KOPT-K1 (cell line): ENCODE measurements at regions not wholly inside any gene's neighbourhood (a gene's known extent, or its start where the extent isn't known, plus 50 kb on each side); places are given as distances from the start of the nearest gene placed in this dataset.

Source experiments
- H3K27ac ChIP-seq: fragments of 200-600 bp; sonication (generic); 2 replicates; pipeline ENCODE4 v1.5.1; 2016; ENCODE audit warnings: antibody characterized with exemption, mild to moderate bottlenecking, low read depth, low read length; ENCODE audit not compliant: poor library complexity, severe bottlenecking
- H3K36me3 ChIP-seq: fragments of 200-600 bp; sonication (generic); 2 replicates; pipeline ENCODE4 v1.5.1; 2017; ENCODE audit warnings: antibody characterized with exemption, mild to moderate bottlenecking, low read length, moderate library complexity; ENCODE audit not compliant: insufficient read depth
- H3K9me3 ChIP-seq: fragments of 200-600 bp; sonication (generic); 2 replicates; pipeline ENCODE4 v1.5.1; 2017; ENCODE audit warnings: antibody characterized with exemption, low read length, mild to moderate bottlenecking; ENCODE audit not compliant: insufficient read depth, poor library complexity, severe bottlenecking

DNA sequence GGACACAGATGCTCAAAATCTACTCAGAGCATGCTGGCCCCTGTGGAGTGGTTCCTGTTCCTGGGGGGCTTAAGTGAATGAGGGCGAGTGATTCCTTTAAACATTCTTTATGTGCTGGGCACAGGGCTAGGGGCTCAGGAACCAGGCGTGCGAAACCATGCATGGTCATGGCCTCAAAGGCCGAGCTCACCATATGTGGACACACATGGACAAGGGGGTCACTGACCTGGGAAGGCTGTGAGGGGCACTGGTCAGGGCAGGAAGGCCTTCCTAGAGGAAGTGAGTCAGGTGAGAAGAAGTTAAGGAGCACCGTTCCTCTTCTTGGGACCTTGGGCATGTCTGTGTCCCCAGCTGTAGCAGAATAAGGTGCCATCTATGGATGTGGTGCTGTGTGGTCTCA lies 74.6 kb upstream of the BHLHE23 start:
- no peaks in the 10 kb centered on the region for H3K36me3 ChIP-seq
- H3K27ac ChIP-seq: no peak overlapping the region
- H3K9me3 ChIP-seq: peaks cover 20% of the 10 kb centered on the region

DNA sequence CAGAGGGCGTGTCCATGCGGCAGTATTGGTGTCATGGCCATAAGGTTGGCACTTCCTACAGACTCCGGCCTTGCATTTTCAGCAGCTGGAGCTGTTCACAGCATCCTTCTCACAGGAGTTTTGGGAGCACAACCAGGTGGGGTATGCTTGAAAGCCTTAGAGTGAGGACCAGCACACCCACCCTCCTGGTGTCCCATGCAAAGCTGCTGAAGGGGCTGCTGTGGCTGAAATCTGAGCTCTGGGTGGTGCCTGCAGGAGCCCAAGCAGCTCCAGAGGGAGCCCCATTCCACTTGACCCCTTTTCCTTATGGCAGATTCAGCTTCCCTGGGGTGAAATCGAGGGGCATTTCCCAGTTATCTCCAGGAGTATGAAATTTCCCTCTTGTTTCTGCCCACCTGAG lies 74.0 kb upstream of the BHLHE23 start:
- Histone ChIP-seq H3K27ac (no peak overlapping the region), H3K9me3 (peaks cover 24% of the 10 kb centered on the region), H3K36me3 (no peaks in the 10 kb centered on the region)

DNA sequence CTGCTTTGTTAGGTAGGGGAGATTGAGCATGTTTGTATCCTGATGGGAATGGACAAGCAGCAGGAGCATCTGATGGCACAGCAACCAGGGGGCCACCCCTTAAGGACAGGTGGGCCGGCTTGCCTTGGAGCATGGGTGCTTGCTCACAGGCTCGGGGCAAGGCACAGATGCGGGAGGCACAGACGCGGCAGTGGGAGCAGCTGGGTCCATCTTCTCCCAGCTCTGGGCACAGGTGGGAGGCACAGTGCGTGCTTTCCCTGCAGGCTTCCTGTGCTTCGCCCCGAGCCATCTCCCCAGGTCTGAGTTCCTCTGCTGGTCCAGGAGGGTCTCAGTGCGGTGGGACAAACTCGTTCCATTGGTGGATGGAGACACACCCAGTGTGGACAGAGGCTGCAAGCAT lies 73.6 kb upstream of the BHLHE23 start:
- H3K27ac ChIP-seq: no peak overlapping the region
- peaks cover 24% of the 10 kb centered on the region for H3K9me3 ChIP-seq
- no peaks in the 10 kb centered on the region for H3K36me3 ChIP-seq

DNA sequence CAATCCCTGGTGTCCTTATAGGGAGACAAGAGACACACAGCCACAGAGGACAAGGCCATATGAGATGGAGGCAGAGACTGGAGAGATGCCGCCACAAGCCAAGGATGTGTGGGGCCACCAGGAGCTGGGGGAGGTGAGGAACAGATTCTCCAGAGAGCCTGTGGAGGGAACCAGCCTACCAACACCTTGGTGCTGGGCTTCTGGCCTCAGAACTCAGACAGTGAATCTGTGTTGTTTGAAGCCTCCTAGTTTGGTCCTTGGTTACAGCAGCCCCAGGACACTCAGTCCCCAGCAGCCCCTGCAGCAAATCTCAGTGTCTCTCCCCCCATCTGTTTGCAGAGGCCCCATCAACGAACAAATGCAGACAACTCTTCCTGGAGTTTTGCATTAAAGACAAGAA lies 73.2 kb upstream of the BHLHE23 start:
- H3K9me3 ChIP-seq: peaks cover 24% of the 10 kb centered on the region
- no peaks in the 10 kb centered on the region for H3K36me3 ChIP-seq
- H3K27ac ChIP-seq: no peak overlapping the region

DNA sequence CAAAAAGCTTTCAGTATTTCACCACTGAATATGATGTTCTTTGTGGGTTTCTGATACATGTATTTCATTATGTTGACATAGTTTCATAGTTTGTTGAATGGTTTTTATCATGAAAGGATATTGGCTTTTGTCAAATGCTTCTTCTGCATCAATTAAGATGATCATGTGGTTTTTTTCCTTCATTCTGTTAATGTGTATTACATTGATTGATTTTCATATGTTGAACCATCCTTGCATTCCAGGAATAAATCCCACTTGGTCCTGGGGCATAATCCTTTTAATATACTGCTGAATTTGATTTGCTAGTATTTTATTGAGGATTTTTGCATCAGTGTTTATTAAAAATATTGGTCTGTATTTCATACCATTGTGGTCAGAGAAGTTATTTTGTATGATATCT lies 70.9 kb upstream of the BHLHE23 start:
- Histone ChIP-seq H3K36me3 (no peaks in the 10 kb centered on the region), H3K9me3 (peaks cover 24% of the 10 kb centered on the region), H3K27ac (no peak overlapping the region)

DNA sequence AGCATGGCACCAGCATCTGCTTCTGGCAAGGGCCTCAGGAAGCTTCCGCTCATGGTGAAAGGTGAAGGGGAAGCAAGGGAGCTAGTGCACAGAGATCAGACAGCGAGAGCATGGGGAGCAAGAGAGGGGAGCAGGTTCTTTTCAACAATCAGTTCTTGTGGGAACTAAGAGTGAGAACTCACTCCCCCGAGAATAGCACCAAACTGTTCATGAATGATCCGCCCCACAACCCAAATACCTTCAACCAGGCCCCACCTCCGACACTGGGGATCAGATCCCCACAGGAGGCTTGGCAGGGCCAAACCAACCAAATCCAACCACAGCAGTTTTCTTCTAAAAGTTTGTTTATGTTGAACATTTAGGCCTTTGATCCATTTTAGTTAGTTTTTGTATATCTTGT lies 69.7 kb upstream of the BHLHE23 start:
- Histone ChIP-seq H3K9me3 (peaks cover 24% of the 10 kb centered on the region), H3K27ac (no peak overlapping the region), H3K36me3 (no peaks in the 10 kb centered on the region)

DNA sequence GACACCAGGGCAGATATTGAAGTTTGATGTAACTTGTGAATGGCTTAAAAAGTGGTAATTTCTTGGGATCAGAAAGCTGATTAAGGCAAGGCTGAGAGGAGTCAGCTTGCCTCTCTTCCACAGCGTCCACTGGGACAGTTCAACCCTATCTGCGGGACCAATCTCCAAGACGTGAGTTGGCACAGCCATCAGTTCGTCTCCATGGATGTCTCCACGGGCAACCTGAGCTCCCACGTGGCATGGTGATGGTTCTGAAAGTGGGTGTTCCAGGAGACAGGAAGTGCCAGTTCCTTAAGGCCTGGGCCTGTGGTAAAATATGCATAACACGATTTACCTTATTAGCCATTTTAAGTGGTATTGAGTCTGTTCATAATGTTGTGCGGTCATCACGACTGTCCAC lies 67.9 kb upstream of the BHLHE23 start:
- no peak overlapping the region for H3K27ac ChIP-seq
- no peaks in the 10 kb centered on the region for H3K36me3 ChIP-seq
- H3K9me3 ChIP-seq: peaks cover 24% of the 10 kb centered on the region

DNA sequence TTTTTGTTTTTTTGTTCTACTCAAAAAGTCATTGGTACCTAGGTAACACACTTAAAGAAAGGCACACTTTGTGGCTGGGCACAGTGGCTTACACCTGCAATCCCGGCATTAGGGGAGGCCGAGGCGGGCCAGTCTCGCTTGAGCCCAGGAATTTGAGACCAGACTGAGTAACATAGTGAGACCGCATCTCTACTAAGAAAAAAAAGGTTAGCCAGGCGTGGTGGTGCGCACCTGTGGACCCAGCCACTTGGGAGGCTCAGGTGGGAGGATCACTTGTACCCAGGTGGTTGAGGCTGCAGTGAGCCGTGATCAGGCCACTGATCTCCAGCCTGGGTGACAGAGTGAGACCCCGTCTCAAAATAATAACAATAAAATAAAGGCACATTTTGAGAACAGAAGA lies 67.4 kb upstream of the BHLHE23 start:
- Histone ChIP-seq H3K36me3 (no peaks in the 10 kb centered on the region), H3K27ac (no peak overlapping the region), H3K9me3 (peaks cover 24% of the 10 kb centered on the region)

DNA sequence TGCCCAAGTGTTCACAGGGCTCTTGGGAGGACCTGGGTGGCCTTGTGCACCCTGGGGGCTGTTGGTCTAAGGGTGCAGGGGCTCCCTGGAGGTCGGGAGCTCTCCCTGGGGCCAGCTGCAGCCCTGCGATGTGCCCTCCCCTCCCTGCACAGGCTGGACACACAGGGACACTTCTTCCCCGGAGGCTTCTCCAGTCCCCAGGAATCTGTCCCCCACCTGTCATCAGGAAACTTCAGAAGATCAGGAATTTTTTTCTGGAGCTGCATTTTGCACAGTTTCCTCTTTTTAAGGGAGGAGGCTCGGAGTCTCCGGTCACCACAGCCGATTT lies 66.9 kb upstream of the BHLHE23 start:
- H3K27ac ChIP-seq: no peak overlapping the region
- H3K9me3 ChIP-seq: peaks cover 24% of the 10 kb centered on the region
- H3K36me3 ChIP-seq: no peaks in the 10 kb centered on the region

DNA sequence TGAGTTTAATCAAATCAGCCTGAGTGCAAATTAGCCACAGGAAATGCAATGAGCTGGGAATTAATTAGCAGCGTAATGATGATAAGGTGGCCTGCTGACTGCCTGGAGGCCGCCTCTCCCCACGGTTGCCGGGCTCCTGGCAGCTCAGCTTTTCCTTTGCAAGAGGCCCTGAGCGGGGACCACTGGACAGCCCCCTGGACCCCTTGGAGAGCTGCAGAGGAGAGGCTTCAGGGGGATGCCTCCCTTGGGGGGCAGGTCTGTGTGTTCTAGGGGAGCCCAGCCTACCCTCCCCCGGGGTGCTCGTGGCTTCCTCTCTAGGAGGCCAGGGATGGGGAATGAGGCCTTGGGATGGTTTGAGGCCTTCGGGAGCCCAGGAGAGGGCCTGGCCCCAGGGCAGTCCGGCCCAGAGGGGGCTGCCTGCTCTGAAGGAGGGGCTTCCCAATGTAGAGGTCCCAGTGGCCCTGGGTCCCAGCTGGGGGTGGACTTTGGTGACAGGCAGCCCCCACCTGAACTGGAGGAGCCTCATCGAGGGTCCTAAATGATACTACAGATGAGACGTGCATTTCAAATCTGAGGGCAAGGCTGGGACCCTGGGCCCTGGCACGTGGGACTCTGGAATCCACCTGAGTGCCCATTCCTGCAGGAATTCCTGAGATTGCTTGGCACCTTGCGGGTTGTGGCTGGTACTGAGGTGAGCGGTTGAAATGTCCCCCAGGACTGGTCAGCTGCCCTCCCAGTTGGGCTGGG lies 66.4 kb upstream of the BHLHE23 start:
- H3K36me3 ChIP-seq: no peaks in the 10 kb centered on the region
- no peak overlapping the region for H3K27ac ChIP-seq
- peaks cover 19% of the 10 kb centered on the region for H3K9me3 ChIP-seq

DNA sequence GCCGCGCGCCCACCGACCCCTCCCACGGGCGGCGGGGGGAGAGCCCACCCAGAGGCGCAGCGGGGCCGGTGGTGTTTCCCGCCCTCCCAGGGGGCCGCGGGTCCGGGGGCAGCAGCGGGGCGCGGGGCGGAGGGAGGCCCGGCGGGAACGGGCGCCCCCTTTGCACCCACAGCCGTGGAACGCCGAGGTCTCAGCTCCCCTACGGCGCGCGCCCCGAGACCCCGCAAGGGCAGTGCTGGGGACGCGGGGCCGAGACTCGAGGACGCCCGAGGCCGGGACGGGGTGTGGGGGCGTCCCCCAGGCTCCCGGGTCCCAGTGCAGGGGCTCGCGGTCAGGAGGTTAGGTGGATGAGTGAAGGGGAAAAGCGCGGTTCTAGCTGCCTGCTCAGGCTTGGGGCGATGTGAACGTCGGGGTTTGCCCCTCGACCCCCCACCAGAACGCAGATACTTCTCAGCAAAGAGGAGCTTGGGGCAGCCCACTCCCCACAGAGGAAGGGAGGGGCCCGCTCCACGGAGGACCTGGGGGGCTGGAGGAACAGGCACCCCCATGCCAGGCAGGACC lies 65.5 kb upstream of the BHLHE23 start:
- Histone ChIP-seq H3K27ac (no peak overlapping the region), H3K36me3 (no peaks in the 10 kb centered on the region), H3K9me3 (peaks cover 13% of the 10 kb centered on the region)

DNA sequence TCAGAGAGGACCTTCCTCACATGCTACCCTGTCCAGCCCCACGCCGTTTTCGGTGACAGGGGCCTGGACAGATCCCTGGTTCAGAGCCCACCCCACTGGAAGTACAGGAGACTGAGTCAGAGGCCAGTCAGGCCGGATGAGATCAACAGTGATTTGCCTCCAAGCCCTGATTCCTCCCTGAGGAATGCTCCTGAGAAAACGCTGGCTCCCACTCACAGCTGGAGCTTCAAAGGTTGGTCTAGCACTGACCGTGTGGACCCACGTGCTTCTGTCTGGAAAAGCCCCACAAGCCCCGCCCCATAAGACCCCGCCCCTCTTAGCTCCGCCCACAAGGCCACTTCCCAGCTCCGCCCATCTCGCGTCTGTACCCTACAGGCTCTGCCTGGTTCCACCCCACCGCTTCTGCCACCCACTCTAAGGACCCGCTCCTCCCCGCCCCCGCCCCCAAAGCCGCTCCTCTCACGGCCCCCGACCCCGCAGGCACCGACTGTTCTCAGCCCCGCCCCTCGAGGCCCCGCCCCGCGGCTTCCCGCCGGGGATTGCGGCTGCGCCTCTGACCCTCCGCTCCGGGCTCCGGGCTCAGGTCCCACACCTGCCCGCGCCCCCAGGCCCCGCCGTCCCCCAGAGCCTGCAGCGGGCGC lies 64.9 kb upstream of the BHLHE23 start:
- Histone ChIP-seq H3K36me3 (no peaks in the 10 kb centered on the region), H3K9me3 (peaks cover 6% of the 10 kb centered on the region)

DNA sequence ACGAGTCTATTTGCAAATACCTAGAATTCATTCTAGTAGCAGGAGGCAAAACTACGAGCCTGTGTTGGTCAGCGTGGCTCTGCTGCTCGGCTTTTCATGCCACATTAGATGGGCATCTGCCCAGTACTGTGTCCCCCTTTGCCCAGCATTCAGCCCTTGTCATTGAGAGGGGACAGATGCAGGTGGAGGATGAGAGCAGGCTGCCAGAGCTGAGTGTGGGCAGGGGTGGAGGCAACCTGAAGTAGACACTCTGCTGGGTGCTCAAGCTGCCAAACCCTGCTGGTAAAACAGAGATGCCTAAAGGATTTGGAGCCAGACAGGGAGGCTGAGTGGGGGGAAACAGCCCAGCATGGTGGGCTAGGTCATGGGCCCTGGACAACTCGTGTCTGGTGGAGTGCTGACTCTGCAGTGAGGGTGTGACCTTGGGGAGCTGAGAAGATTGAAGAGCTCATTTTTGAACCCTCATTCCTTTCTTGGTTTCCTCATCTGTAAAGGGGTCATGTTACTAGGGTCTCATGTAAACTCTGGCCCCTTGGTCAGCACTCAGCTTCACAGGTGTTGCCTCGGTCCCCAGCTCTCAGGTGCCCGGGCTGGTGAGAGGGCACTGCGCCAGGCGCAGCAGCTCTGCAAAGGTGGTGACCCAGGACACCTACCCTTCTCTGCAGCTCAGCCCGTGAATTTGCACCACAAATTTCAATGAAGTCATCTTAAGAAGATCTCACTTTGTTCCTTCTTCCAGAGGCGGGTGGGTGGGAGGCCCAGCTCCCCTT lies 64.2 kb upstream of the BHLHE23 start:
- no peaks in the 10 kb centered on the region for H3K36me3 ChIP-seq
- no peaks in the 10 kb centered on the region for H3K9me3 ChIP-seq
- no peak overlapping the region for H3K27ac ChIP-seq

More for the DNA sequence above, 64.9 kb upstream of the BHLHE23 start:
- no peak overlapping the region for H3K27ac ChIP-seq

DNA sequence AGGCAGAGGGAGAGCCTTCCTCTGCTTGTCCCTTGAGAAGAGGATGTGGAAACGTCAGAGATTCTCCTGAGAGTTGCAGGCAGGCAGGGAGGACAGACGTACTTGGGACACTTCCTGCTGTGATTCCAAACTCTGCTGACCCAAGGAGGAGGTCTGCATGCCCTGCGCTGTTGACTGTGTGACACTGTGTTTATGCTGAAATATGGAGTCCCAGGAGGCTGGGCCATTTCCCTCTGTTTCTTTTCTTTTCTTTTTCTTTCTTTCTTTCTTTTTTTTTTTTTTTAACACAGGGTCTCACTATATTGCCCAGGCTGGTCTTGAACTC lies 63.5 kb upstream of the BHLHE23 start:
- H3K36me3 ChIP-seq: no peaks in the 10 kb centered on the region
- no peak overlapping the region for H3K27ac ChIP-seq
- no peaks in the 10 kb centered on the region for H3K9me3 ChIP-seq

DNA sequence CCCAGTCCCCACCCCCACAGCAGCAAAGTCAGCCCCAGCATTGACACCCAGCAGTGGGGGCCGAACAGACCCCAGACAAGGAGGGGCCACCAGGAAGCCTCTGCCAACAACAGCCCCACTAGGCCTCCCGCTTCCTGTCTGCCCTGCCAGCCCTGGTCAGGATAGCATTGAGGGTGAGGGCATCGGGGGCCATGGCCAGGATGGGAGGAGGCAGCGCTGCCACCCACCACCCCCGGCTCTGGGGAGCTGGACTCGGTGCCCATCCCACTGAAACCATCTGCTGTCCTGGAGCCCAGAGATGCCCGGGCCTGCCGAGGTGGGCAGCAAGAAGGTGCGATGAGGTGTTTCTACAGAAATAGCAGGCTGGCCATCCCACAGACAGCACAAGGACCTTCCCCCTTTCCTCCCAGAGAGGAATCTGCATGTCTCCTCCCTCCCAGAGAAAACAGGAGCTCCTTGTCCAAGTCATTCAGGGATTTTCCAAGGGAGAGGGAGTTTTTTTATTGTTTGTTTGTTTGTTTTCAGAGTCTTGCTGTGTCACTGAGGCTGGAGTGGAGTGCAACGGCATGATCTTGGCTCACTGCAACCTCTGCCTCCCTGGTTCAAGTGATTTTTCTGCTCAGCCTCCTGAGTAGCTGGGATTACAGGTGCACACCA lies 62.1 kb upstream of the BHLHE23 start:
- H3K9me3 ChIP-seq: no peaks in the 10 kb centered on the region
- no peaks in the 10 kb centered on the region for H3K36me3 ChIP-seq
- no peak overlapping the region for H3K27ac ChIP-seq
